Vagina (tissue), 2 donors: ENCODE measurements at regions not wholly inside any gene's neighbourhood (a gene's known extent, or its start where the extent isn't known, plus 50 kb on each side); places are given as distances from the start of the nearest gene placed in this dataset.
"Not testable (repeated sequence)": the region's sequence is repeated elsewhere in the genome, so short reads cannot be mapped to it uniquely, and the experiment has no call there.

Experiments
- POLR2A ChIP-seq, 2 donors: fragments of 450-650 bp; IDR thresholded peaks; one replicate each; pipeline ENCODE4 v1.6.1; 2017; ENCODE audit warnings: antibody characterized with exemption in 2 of 2, mild to moderate bottlenecking in 2 of 2, moderate library complexity in 2 of 2
- POLR2AphosphoS5 ChIP-seq, 2 donors: sonication (generic); formaldehyde crosslinking; IDR thresholded peaks; one replicate each; pipeline ENCODE4 v1.9.0; 2017; ENCODE audit warnings: antibody characterized with exemption in 2 of 2, mild to moderate bottlenecking in 2 of 2, low read depth in 1 of 2; ENCODE audit not compliant: insufficient read depth in 1 of 2
- TF ChIP-seq, protein P1 (sequence below), 3 experiments: fragments of 450-650 bp in 2 of 3; fragments of 200-600 bp in 1 of 3; sonication (generic) in 1 of 3; IDR thresholded peaks; one replicate each; pipeline ENCODE4 v1.5.1; 2017 to 2019; ENCODE audit warnings: antibody characterized with exemption in 3 of 3, mild to moderate bottlenecking in 2 of 3, moderate library complexity in 2 of 3

DNA sequence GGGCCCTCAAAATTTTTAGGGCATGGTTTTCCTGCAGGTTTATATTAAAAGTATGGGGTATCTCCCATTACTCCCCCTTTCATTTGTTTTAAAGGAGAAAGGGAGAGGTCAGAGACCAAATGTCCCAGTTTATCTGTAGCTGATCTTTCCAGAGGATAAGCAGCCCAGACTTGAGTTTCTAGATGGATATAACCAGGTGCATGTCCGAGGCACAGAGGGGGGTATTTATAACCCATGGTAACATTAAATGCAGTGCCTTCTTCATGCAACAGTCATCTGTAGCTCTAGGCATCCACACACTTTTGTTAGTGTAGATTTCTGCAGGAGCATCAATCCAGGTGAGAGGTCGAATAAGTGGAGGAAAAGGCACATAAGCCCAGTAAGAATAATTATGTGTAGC, 890.3 kb upstream of the GOT2 start:
- TF ChIP-seq, protein P1, sequence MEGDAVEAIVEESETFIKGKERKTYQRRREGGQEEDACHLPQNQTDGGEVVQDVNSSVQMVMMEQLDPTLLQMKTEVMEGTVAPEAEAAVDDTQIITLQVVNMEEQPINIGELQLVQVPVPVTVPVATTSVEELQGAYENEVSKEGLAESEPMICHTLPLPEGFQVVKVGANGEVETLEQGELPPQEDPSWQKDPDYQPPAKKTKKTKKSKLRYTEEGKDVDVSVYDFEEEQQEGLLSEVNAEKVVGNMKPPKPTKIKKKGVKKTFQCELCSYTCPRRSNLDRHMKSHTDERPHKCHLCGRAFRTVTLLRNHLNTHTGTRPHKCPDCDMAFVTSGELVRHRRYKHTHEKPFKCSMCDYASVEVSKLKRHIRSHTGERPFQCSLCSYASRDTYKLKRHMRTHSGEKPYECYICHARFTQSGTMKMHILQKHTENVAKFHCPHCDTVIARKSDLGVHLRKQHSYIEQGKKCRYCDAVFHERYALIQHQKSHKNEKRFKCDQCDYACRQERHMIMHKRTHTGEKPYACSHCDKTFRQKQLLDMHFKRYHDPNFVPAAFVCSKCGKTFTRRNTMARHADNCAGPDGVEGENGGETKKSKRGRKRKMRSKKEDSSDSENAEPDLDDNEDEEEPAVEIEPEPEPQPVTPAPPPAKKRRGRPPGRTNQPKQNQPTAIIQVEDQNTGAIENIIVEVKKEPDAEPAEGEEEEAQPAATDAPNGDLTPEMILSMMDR (IDR thresholded peaks at IDR 0.05): not testable (repeated sequence)
- TF ChIP-seq POLR2A (IDR thresholded peaks at IDR 0.05); POLR2AphosphoS5 (IDR thresholded peaks at IDR 0.05; ENCODE audit: insufficient read depth in 1 of 2, low read depth in 1 of 2): not testable (repeated sequence)
